Suprapubic skin (tissue), 2 donors: ENCODE measurements at regions not wholly inside any gene's neighbourhood (a gene's known extent, or its start where the extent isn't known, plus 50 kb on each side); places are given as distances from the start of the nearest gene placed in this dataset.

Experiments
- EP300 ChIP-seq: sonication (generic); formaldehyde crosslinking; IDR thresholded peaks from one replicate; pipeline ENCODE4 v1.6.1; 2017; ENCODE audit warnings: antibody characterized with exemption
- POLR2A ChIP-seq, 2 donors: fragments of 450-650 bp; IDR thresholded peaks; one replicate each; pipeline ENCODE4 v1.6.1; 2017; ENCODE audit warnings: antibody characterized with exemption in 2 of 2, mild to moderate bottlenecking in 2 of 2, moderate library complexity in 2 of 2

DNA sequence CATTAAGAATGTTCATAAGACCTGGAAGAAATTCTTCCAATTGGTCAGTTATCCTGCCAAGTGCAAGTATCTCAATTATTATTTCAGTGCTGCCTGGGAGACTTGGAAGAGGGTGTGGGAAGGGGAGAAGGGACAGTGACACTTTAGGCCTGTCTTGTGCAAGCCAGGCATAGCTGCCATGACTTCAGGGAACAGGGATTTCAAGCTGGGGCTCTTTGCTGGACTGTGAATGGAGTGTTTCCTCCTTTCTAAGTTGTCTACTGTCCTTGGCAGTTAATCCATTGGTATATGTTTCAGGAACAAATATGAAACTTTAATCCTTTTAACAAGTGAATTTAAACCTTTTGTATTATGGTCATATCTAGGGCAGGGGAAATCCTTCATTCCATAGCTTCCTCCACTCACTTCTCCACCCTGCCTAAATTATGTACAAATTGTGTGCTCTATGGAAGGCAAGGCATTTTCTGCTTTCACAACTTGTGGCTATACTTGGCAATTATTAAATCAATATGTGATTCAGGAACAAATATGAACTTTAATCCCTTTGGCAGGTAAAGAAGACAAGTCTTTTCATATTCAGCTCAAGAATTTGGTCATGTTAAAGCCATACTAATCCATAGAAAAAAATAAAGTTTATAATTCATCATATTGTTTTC, 72.7 kb upstream of the IL33 start:
- no peak for TF ChIP-seq POLR2A (IDR thresholded peaks at IDR 0.05)
- TF ChIP-seq EP300, result no peak
